Sigmoid colon (tissue), 4 donors: ENCODE measurements at regions not wholly inside any gene's neighbourhood (a gene's known extent, or its start where the extent isn't known, plus 50 kb on each side); places are given as distances from the start of the nearest gene placed in this dataset.

Source experiments
- CTCF ChIP-seq, 4 experiments: fragments of 450-650 bp in 3 of 4; fragments of 200-600 bp in 1 of 4; IDR thresholded peaks; one replicate each; pipeline ENCODE4 v1.5.1; 2016 to 2019; ENCODE audit warnings: antibody characterized with exemption in 4 of 4, mild to moderate bottlenecking in 3 of 4, moderate library complexity in 2 of 4
- EP300 ChIP-seq, 4 donors: sonication (generic); formaldehyde crosslinking; IDR thresholded peaks; one replicate each; pipeline ENCODE4 v1.6.1; 2017; ENCODE audit warnings: antibody characterized with exemption in 4 of 4
- POLR2A ChIP-seq, 2 donors: fragments of 450-650 bp; IDR thresholded peaks; one replicate each; pipeline ENCODE4 v1.6.1; 2016; ENCODE audit warnings: antibody characterized with exemption in 2 of 2, mild to moderate bottlenecking in 2 of 2, moderate library complexity in 2 of 2
- POLR2AphosphoS5 ChIP-seq, 4 donors: sonication (generic); formaldehyde crosslinking; IDR thresholded peaks; one replicate each; pipeline ENCODE4 v1.6.1; 2017; ENCODE audit warnings: antibody characterized with exemption in 4 of 4

GRCh38 chr20:60113771-60114170 is 155.5 kb downstream of the CDH26 start:
- no peak for TF ChIP-seq CTCF (IDR thresholded peaks at IDR 0.05)
- no peak for TF ChIP-seq POLR2A (IDR thresholded peaks at IDR 0.05)
- no peak for TF ChIP-seq POLR2AphosphoS5 (IDR thresholded peaks at IDR 0.05)
- TF ChIP-seq EP300 (IDR thresholded peaks at IDR 0.05), result no peak
